Subcutaneous abdominal adipose tissue (tissue), 5 donors: ENCODE measurements at regions not wholly inside any gene's neighbourhood (a gene's known extent, or its start where the extent isn't known, plus 50 kb on each side); places are given as distances from the start of the nearest gene placed in this dataset.
A peak's percentile ranks its signal among the peaks of the same experiment; 100 is the strongest.

Experiments used
- H3K27ac ChIP-seq: one replicate; pipeline ENCODE4 v1.7.0; 2013; ENCODE audit warnings: low read depth, mild to moderate bottlenecking, inconsistent platforms, low read length, moderate library complexity
- H3K27me3 ChIP-seq, 5 donors: one replicate each; pipeline ENCODE4 v1.7.0; 2013; ENCODE audit warnings: low read length in 5 of 5, inconsistent platforms in 1 of 5; ENCODE audit not compliant: control insufficient read depth in 5 of 5, insufficient read depth in 4 of 5
- H3K36me3 ChIP-seq, 5 donors: one replicate each; pipeline ENCODE4 v1.7.0; 2013; ENCODE audit warnings: low read length in 5 of 5; ENCODE audit not compliant: control insufficient read depth in 5 of 5, insufficient read depth in 5 of 5
- H3K4me1 ChIP-seq, 5 donors: one replicate each; pipeline ENCODE4 v1.7.0; 2013; ENCODE audit warnings: low read length in 5 of 5, mild to moderate bottlenecking in 3 of 5, moderate library complexity in 1 of 5; ENCODE audit not compliant: control insufficient read depth in 5 of 5, insufficient read depth in 5 of 5
- H3K4me3 ChIP-seq, 5 donors: one replicate each; pipeline ENCODE4 v1.7.0; 2013; ENCODE audit warnings: low read length in 5 of 5, low read depth in 1 of 5
- H3K9ac ChIP-seq, 5 donors: one replicate each; pipeline ENCODE4 v1.7.0; 2013; ENCODE audit warnings: low read length in 5 of 5, mild to moderate bottlenecking in 4 of 5, moderate library complexity in 3 of 5
- H3K9me3 ChIP-seq, 5 donors: one replicate each; pipeline ENCODE4 v1.7.0; 2013; ENCODE audit warnings: low read length in 5 of 5; ENCODE audit not compliant: control insufficient read depth in 5 of 5
- donor health status: healthy.
- donor health status: healthy.
- donor health status: healthy.
- donor health status: healthy.
- donor health status: healthy.

GRCh38 chr2:20150110-20150706 is 74.7 kb downstream of the SDC1 start:
- Histone ChIP-seq H3K4me3 (no peak overlapping the region), H3K27ac (no peak overlapping the region), H3K4me1 (peaks cover 0 to 20% (median 13%) of the 10 kb centered on the region in 5 donors), H3K36me3 (no peaks in the 10 kb centered on the region), H3K27me3 (no peaks in the 10 kb centered on the region), H3K9ac (no peak overlapping the region), H3K9me3 (no peaks in the 10 kb centered on the region)

- H3K27me3 ChIP-seq: no peaks in the 10 kb centered on the region
- H3K9ac ChIP-seq: no peak overlapping the region
- peaks cover 0 to 24% (median 13%) of the 10 kb centered on the region in 5 donors for H3K4me1 ChIP-seq
- no peak overlapping the region for H3K27ac ChIP-seq
- H3K4me3 ChIP-seq: no peak overlapping the region
- no peaks in the 10 kb centered on the region for H3K36me3 ChIP-seq
- no peaks in the 10 kb centered on the region for H3K9me3 ChIP-seq
Measured at GRCh38 chr2:20149703-20150030, 75.3 kb downstream of the SDC1 start.

GRCh38 chr2:20148923-20149702 is 75.8 kb downstream of the SDC1 start:
- Histone ChIP-seq H3K9me3 (no peaks in the 10 kb centered on the region), H3K36me3 (no peaks in the 10 kb centered on the region), H3K27me3 (no peaks in the 10 kb centered on the region), H3K9ac (peak overlapping the region in 1 of 5 donors; percentile 7), H3K27ac (peak overlapping the region; percentile 38), H3K4me3 (peak overlapping the region in 2 of 5 donors; percentile 1 to 22), H3K4me1 (peaks cover 0 to 24% (median 13%) of the 10 kb centered on the region in 5 donors)

GRCh38 chr2:20148426-20148922 is 76.5 kb downstream of the SDC1 start:
- Histone ChIP-seq H3K4me3 (peak overlapping the region in 2 of 5 donors; percentile 1 to 22), H3K27ac (peak overlapping the region; percentile 38), H3K9me3 (no peaks in the 10 kb centered on the region), H3K36me3 (no peaks in the 10 kb centered on the region), H3K9ac (no peak overlapping the region), H3K27me3 (no peaks in the 10 kb centered on the region), H3K4me1 (peaks cover 0 to 24% (median 13%) of the 10 kb centered on the region in 5 donors)

GRCh38 chr2:20147351-20147750 is 77.6 kb downstream of the SDC1 start:
- H3K4me3 ChIP-seq: no peak overlapping the region
- no peak overlapping the region for H3K27ac ChIP-seq
- H3K9me3 ChIP-seq: no peaks in the 10 kb centered on the region
- peaks cover 0 to 24% (median 13%) of the 10 kb centered on the region in 5 donors for H3K4me1 ChIP-seq
- no peaks in the 10 kb centered on the region for H3K27me3 ChIP-seq
- H3K9ac ChIP-seq: no peak overlapping the region
- no peaks in the 10 kb centered on the region for H3K36me3 ChIP-seq

GRCh38 chr2:20146401-20146800 is 78.5 kb downstream of the SDC1 start:
- H3K4me3 ChIP-seq: no peak overlapping the region
- H3K9me3 ChIP-seq: no peaks in the 10 kb centered on the region
- no peak overlapping the region for H3K27ac ChIP-seq
- no peak overlapping the region for H3K9ac ChIP-seq
- H3K36me3 ChIP-seq: no peaks in the 10 kb centered on the region
- H3K4me1 ChIP-seq: peaks cover 0 to 28% (median 16%) of the 10 kb centered on the region in 5 donors
- no peaks in the 10 kb centered on the region for H3K27me3 ChIP-seq

- H3K9ac ChIP-seq: no peak overlapping the region
- H3K36me3 ChIP-seq: no peaks in the 10 kb centered on the region
- no peak overlapping the region for H3K4me3 ChIP-seq
- H3K4me1 ChIP-seq: peaks cover 0 to 35% (median 17%) of the 10 kb centered on the region in 5 donors
- H3K9me3 ChIP-seq: no peaks in the 10 kb centered on the region
- no peak overlapping the region for H3K27ac ChIP-seq
- no peaks in the 10 kb centered on the region for H3K27me3 ChIP-seq
Measured at GRCh38 chr2:20145497-20146193, 79.3 kb downstream of the SDC1 start.

- Histone ChIP-seq H3K9me3 (no peaks in the 10 kb centered on the region), H3K4me3 (no peak overlapping the region), H3K36me3 (no peaks in the 10 kb centered on the region), H3K4me1 (peaks cover 0 to 40% (median 18%) of the 10 kb centered on the region in 5 donors), H3K27ac (no peak overlapping the region), H3K27me3 (no peaks in the 10 kb centered on the region), H3K9ac (no peak overlapping the region)
Measured at GRCh38 chr2:20144861-20145260, 80.1 kb downstream of the SDC1 start.

GRCh38 chr2:20144196-20144595 is 80.7 kb downstream of the SDC1 start:
- peaks cover 0 to 38% (median 12%) of the 10 kb centered on the region in 5 donors for H3K4me1 ChIP-seq
- H3K9ac ChIP-seq: no peak overlapping the region
- H3K9me3 ChIP-seq: no peaks in the 10 kb centered on the region
- H3K27ac ChIP-seq: no peak overlapping the region
- H3K27me3 ChIP-seq: no peaks in the 10 kb centered on the region
- H3K4me3 ChIP-seq: no peak overlapping the region
- H3K36me3 ChIP-seq: no peaks in the 10 kb centered on the region

GRCh38 chr2:20143263-20143662 is 81.7 kb downstream of the SDC1 start:
- no peaks in the 10 kb centered on the region for H3K27me3 ChIP-seq
- H3K27ac ChIP-seq: no peak overlapping the region
- H3K4me3 ChIP-seq: no peak overlapping the region
- peaks cover 0 to 31% (median 5%) of the 10 kb centered on the region in 5 donors for H3K4me1 ChIP-seq
- no peaks in the 10 kb centered on the region for H3K36me3 ChIP-seq
- no peak overlapping the region for H3K9ac ChIP-seq
- H3K9me3 ChIP-seq: no peaks in the 10 kb centered on the region
